ENCODE measurements at regions not wholly inside any gene's neighbourhood (a gene's known extent, or its start where the extent isn't known, plus 50 kb on each side); places are given as distances from the start of the nearest gene placed in this dataset.

- no peak for TF ChIP-seq HIC1 (tag by site-specific recombination; IDR thresholded peaks at IDR 0.05)
- no peak for TF ChIP-seq ZNF623 (tag by site-specific recombination; IDR thresholded peaks at IDR 0.05)
- no peak for TF ChIP-seq ZNF324 (tag by site-specific recombination; IDR thresholded peaks at IDR 0.05)
- TF ChIP-seq ZNF133 (tag by site-specific recombination; IDR thresholded peaks at IDR 0.05), result no peak
- TF ChIP-seq ZNF621 (tag by site-specific recombination; IDR thresholded peaks at IDR 0.05), result no peak
- no peak for TF ChIP-seq ZNF132 (tag by site-specific recombination; IDR thresholded peaks at IDR 0.05; ENCODE audit: borderline replicate concordance)
- TF ChIP-seq ZNF433 (tag by site-specific recombination; IDR thresholded peaks at IDR 0.05; ENCODE audit: low read depth), result no peak
- TF ChIP-seq HOXD13 (CRISPR knock-in tag; IDR thresholded peaks at IDR 0.05; ENCODE audit: borderline replicate concordance), result no peak
Measured at GRCh38 chr4:58209001-58209400, 1098.8 kb upstream of the IGFBP7 start (continued).

DNA sequence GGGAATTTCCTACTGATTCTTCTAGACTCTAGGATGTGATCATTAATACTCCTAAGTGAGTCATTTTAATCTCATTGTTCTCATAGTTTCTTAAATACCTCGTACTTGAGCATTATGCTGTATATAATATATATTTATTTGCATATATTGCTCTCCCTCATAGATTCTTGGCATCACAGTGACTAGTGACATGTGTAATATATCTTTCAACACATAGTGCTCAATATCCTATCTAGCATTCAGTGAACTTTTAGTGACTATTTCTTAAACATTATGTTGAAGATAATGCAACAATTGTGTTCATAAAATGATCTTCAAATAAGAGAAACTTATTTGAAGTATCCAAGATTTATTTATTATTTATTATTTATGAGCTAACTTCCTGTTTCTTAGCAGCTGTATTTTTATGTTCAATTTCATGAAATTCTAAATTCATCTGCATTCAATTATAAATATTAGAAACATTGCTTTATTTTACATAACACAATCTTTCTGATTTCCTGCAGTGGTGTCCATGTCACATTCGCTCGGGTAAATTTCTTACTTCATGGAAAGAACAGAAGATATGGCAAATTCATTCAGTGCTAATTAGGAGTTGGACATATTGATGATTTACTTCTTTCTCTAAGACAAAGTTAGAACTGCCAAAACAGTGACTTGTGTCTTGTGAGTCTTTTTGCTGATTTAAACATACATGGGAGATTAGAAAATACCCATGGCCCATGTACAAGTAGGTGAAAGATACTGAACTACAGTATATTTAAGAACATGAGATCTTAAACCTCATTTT, 1095.5 kb upstream of the IGFBP7 start:
- H3K9me3 ChIP-seq (ENCODE audit: control insufficient read depth, insufficient read depth, low read depth, low read length), result no peaks in the 10 kb centered on the region
- ChIA-PET CTCF (no interaction called here), POLR2A (no interaction called here)
- H3K36me3 ChIP-seq (ENCODE audit: control insufficient read depth in 2 of 2, insufficient read depth in 1 of 2, low read length in 2 of 2), result no peaks in the 10 kb centered on the region
- H3K4me3 ChIP-seq (ENCODE audit: low read depth, low read length), result no peak overlapping the region
- H3K27ac ChIP-seq (ENCODE audit: extremely low read depth, low read depth, low read length), result no peak overlapping the region
- TF ChIP-seq HIC1 (tag by site-specific recombination; IDR thresholded peaks at IDR 0.05), result no peak
- no peak for TF ChIP-seq ZNF654 (tag by site-specific recombination; IDR thresholded peaks at IDR 0.05; ENCODE audit: low read depth)
- no peaks in the 10 kb centered on the region for H3K4me1 ChIP-seq (ENCODE audit: control insufficient read depth, insufficient read depth, low read length)

- Histone ChIP-seq H3K36me3 (ENCODE audit: control insufficient read depth in 2 of 2, insufficient read depth in 1 of 2, low read length in 2 of 2) (no peaks in the 10 kb centered on the region), H3K4me3 (ENCODE audit: low read depth, low read length) (no peak overlapping the region), H3K9me3 (ENCODE audit: control insufficient read depth, insufficient read depth, low read depth, low read length) (no peaks in the 10 kb centered on the region), H3K4me1 (ENCODE audit: control insufficient read depth, insufficient read depth, low read length) (no peaks in the 10 kb centered on the region), H3K27ac (ENCODE audit: extremely low read depth, low read depth, low read length) (no peak overlapping the region)
- ChIA-PET CTCF (no interaction called here), POLR2A (no interaction called here)
- TF ChIP-seq ZNF121 (tag by site-specific recombination; IDR thresholded peaks at IDR 0.05) (no peak), ZBTB48 (tag by site-specific recombination; IDR thresholded peaks at IDR 0.05) (no peak), ZNF571 (tag by site-specific recombination; IDR thresholded peaks at IDR 0.05) (no peak), ZBTB7A (tag by site-specific recombination; IDR thresholded peaks at IDR 0.05; ENCODE audit: low read depth) (no peak), ZBTB6 (tag by site-specific recombination; IDR thresholded peaks at IDR 0.05) (no peak)
Measured at GRCh38 chr4:58192217-58192616, 1082.0 kb upstream of the IGFBP7 start.

DNA sequence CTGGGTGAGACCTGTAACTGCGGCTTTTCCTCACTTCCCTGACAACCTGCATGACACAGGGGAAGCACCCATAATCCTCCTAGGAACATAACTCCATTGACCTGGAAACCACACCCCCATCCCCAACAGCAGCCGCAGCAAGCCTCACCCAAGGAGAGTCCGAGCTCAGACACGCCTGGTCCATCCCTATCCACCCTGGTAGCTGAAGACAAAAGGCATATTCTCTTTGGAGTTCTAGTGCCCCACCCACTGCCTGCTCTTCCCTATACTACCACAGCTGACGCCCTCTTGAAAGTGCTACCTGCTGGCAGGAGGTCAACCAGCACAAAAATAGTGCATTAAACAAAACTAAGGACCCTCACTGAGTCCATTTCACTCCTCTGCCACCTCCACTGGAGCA, 1080.9 kb upstream of the IGFBP7 start:
- no peaks in the 10 kb centered on the region for H3K4me1 ChIP-seq (ENCODE audit: control insufficient read depth, insufficient read depth, low read length)
- ChIA-PET POLR2A (no interaction called here), CTCF (no interaction called here)
- H3K4me3 ChIP-seq (ENCODE audit: low read depth, low read length), result no peak overlapping the region
- TF ChIP-seq ZNF785 (tag by site-specific recombination; IDR thresholded peaks at IDR 0.05), result no peak
- TF ChIP-seq SP3 (tag by site-specific recombination; IDR thresholded peaks at IDR 0.05), result no peak
- TF ChIP-seq OSR2 (tag by site-specific recombination; IDR thresholded peaks at IDR 0.05), result no peak
- TF ChIP-seq BCL11B (tag by site-specific recombination; IDR thresholded peaks at IDR 0.05; ENCODE audit: low read depth), result no peak
- TF ChIP-seq ZNF18 (tag by site-specific recombination; IDR thresholded peaks at IDR 0.05), result no peak
- no peaks in the 10 kb centered on the region for H3K36me3 ChIP-seq (ENCODE audit: control insufficient read depth in 2 of 2, insufficient read depth in 1 of 2, low read length in 2 of 2)
- no peaks in the 10 kb centered on the region for H3K9me3 ChIP-seq (ENCODE audit: control insufficient read depth, insufficient read depth, low read depth, low read length)
- no peak overlapping the region for H3K27ac ChIP-seq (ENCODE audit: extremely low read depth, low read depth, low read length)
